GM18498 (cell line): ENCODE measurements at regions not wholly inside any gene's neighbourhood (a gene's known extent, or its start where the extent isn't known, plus 50 kb on each side); places are given as distances from the start of the nearest gene placed in this dataset.
"Not testable (repeated sequence)": the region's sequence is repeated elsewhere in the genome, so short reads cannot be mapped to it uniquely, and the experiment has no call there.

Experiments
- ATAC-seq: cut with Tn5 transposase; IDR thresholded peaks from one replicate; pipeline ENCODE4 v1.9.1; 2021; ENCODE audit warnings: mild to moderate bottlenecking, moderate library complexity; ENCODE audit not compliant: unreplicated experiment

DNA sequence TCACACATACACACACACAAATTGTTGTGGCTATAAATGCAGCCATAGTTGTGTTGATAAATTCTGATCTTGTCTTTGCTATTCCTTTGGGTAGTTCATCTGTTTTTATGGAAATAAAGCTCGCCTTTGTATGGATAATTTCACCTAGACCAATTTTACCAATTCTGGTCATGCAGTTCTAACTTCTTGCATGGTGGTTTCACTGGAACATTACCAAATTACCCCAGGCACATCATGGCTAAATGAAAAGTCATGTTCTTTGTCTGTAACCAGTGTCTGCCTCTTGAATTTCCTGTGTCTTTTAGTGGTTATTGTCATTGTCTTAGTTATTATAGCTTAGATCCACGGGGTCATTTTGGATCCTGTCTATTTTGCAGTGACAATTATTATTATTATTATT is 50.3 kb upstream of the TMC1 start:
- ATAC-seq, result no peak

DNA sequence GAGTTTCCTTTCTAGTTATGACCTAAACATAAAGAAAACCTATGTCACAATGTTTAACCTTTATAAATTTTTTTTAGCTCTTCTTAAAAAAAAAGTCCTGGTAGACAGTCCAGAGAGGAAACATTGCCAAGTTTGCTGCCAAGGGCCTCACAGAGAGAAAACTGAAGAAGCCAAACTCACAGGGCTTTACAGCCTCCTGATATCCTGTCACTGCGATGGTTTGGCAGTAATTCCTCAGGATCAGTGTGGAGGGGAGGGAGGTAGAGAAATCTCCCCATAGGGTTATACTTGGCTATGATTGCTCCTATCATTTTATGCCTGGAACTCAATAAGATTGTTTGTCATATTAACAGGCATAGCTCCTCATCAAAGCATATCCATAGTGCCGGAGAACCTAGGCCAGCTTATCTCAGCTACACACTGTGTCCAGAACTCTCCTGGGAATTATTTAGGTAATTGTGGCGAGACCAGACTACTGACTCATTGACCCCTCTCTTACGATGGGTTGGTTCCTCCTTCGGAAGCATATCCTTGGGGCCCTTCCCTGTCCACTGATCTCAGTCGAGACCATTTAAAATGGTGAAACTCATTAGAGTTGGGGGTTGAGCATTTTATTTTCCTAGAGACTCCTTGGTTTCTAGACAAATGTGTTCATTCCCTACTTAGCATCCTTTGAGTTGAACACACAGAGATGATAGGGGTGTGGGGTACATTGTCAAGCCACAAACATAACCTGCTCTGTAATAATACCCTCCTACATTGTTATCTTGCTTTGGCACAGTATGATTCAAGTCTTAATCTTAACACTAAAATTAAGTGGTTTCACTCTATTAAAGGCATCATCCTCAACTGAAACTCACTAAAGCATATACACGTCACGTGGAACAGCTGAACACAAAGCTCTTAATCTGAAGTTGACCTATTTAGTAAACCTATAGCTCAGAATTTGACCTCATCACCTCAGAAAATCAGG is 53.4 kb upstream of the TMC1 start:
- no peak for ATAC-seq

DNA sequence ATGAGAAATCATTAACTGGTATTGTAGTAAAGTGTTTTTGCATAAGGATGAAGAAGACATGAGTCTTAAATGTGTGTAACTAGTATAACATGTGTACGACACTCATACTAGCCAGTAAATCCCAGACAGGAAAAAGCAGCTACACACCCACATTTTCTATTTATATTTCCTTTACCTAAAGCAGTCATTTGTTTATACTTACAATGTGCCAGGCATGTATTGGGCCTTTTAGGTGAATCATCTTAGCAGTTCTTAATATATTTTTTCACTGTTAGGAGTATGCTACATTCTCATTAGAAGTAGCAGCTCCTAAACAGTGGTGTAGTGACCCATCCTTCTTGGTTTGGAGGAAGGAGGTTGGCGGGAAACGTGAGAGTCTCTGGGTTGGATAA is 55.8 kb upstream of the TMC1 start:
- no peak for ATAC-seq

DNA sequence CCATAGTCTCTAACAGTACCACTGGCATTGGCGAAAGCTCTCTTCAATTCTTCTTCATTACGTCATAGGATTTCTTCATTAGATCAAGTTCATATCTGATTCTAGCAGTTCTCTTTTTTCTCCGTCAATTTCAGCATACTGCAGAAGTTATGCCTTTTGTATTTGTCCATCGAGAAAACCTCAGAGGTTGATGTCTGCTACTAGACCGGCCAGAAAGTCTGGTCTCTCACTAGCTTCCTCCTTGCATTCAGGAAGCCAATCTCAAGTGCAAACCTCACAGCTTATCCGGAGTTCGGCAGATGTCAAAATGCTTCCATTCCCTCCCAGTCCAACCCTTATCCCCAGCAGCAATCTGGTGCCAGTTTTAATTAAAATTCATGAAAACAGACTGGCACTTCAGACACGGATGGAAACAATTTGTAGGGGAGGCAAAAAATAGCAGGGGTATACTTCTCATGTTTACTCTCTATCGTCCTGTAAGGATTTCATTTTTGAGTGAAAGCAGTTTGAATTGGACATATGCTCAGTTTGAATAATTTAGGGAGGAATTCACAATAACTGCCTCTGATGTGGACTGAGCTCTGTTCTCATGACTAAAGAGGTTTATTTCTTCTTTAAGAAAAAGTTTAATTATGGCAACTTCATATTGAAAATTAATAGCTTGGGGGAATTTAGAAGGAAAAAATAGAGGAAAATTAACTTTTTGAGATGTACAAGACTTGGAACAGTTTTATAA is 56.4 kb upstream of the TMC1 start:
- ATAC-seq, result peak; percentile 65

DNA sequence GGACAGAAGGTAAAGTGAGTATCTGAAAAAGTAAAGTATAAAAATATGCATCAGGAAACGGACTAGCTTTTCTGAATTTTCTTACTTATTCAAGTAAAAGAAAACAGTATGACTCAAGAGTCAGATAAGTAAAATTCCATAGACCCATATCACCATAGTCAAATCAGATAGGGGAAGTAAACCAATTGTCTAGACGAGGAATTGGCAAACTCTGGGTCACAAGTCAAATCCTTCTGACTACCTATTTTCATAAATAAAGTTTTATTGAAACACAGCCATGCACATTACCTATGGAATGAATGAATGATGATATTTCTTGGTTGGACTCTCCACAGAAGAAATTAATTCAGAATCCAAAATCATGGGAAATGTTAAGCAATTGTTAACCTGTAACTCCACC is 59.1 kb upstream of the TMC1 start:
- ATAC-seq, result no peak

DNA sequence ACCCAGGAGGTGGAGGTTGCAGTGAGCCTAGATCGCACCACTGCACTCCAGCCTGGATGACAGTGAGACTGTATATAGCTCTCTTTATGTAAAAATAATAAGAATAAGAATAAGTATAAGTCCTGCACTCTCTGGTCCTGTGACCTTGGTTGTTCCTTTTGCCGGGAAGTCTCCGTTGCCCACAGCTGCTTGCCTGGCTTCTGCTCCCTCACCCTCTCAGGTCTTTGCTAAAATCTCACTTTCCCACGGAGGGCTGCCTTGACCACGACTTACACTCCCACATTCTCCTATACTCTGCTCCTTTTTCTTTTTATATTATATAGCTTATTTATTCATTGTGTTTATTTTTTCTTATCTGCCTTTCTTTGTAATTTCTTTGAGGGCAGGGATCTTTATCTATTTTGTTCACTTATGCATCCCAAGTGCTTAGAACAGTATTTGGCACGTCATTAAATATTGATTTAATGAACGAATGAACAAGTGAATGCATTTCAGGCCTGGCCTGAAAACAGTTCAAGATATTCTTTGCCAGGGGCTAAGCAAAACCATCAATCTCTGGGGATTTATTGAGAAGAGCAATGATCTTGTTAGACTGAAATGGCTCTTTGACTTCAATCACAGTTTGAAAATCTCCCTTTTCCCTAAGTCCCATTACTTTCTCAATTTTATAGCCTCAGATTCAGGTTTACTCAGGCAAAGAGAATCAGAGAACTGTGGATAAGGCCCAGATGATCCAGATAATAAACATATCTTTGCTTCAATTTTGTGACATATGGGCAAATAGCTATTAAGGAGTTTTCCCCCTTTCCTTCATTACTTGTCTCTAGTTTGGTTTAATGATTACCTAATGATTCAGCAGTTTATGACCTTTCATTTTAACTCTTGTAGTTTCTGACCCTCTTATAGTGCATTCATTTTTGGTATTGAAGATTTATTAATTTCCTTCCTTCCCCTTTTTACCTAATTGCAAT is 60.8 kb upstream of the TMC1 start:
- no peak for ATAC-seq

DNA sequence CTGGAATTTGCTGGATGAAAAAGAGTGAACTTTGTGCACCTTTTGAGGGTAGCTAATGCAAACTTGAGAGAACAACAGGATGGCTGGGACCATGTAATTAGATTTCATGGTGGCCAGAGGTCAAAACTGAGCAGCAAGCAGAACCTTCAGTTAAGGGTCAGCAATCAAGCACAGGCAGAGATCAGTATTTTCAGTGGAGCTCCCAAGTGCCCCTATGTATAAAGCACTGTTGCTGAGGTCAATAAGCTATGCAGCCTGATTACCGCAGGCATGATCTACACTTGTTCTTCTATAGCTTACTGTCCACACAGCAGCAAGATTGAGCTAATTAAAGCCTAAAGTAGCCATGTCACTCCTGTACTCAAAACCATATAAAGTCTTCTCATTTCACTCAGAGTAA is 62.1 kb upstream of the TMC1 start:
- ATAC-seq, result no peak

DNA sequence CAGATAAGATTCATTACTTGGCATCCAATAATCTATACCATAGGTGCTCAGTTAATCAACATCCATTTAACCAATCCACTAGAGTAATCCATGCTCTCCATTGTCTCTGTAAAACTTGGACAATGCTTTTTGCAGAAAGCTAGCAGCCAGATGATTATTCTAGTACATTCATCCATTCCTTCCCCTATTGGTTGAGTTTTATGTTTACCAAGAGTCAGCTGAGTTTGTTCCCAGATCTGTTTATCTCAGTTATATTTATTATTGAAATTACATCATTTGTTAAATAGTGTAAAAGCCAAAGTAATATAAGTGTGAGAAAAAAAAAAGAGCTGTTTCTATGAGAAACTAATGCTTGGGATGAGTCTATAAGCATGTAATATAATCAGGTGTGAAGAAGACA is 63.3 kb upstream of the TMC1 start:
- ATAC-seq, result no peak

DNA sequence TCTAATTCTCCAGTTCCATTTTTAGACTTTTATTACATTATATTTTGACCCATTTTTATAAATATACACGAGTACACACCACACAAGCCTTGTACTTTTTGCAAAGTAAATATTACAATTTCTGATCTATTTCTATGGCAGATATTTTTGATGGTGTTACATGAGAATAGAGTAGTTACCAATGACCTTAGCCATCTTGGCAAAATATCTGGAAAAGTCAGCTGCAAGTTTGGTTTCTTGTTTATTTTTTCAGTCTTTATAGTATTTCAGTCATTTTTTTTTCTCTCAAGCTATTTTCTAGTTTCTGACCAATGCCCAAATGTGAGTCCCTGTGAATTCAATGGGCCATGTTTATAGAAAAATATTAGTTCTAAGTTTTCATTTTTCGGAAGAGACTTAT is 64.0 kb upstream of the TMC1 start:
- ATAC-seq, result no peak

DNA sequence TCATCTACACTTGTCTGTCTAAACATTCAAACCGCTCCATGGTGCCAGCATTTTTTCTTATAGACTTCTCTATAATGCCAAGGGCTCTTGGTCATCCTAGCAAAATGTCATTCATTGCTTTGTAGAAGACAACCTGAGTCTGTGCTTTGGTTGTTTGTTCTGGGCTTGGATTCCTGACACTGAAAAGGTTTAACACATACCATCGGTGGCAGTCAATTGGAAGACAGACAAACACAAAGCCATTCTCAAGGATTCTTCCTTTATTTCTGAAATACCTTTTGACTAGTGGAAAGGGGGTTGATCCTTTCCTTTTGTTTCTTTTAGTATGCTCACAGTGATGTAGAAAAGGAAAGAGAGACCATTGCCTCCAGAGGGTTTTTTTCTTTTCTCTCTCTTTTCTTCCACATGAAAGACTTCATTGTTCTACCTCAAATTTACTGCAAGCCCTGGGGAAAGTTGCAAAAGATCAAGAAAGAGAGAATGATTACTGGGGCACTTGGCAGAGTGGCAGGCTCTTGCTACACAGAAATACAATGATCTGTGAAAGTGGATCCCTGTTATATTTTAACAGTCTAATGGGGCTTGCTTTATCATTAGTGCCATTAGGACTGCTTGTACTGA is 66.4 kb upstream of the TMC1 start:
- no peak for ATAC-seq

DNA sequence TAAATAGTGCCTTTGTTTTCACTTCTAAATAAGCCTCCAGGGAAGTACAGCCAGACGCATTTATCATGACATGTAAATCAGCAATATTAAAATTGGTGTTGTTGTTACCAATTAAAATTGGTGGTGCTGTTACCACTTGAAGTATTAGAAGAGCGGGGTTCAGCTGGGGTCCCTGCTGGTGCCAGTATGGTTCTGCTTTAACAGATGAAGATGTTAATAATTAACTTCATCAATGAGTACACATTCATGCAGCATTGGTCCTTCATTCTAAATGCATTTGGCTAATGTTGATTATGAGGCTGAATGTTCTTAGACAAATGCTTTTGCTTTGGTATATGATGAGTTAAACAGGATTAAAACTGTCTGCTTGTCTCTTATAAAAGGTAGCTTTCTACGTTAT is 67.6 kb upstream of the TMC1 start:
- ATAC-seq, result no peak

DNA sequence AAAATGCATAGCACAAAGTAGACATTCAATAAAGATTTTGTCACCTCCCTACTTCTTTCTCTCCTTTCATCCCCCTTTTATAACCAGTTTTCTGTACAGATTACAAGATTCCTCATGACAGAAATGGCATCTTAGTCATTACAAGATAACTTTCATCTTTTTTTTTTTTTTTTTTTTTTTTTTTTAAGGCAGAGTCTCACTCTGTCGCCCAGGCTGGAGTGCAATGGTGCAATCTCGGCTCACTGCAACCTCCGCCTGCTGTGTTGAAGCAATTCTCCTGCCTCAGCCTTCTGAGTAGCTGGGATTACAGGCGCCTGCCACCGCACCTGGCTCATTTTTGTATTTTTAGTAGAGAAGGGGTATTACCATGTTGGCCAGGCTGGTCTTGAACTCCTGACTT is 75.2 kb upstream of the TMC1 start:
- ATAC-seq, result not testable (repeated sequence)

DNA sequence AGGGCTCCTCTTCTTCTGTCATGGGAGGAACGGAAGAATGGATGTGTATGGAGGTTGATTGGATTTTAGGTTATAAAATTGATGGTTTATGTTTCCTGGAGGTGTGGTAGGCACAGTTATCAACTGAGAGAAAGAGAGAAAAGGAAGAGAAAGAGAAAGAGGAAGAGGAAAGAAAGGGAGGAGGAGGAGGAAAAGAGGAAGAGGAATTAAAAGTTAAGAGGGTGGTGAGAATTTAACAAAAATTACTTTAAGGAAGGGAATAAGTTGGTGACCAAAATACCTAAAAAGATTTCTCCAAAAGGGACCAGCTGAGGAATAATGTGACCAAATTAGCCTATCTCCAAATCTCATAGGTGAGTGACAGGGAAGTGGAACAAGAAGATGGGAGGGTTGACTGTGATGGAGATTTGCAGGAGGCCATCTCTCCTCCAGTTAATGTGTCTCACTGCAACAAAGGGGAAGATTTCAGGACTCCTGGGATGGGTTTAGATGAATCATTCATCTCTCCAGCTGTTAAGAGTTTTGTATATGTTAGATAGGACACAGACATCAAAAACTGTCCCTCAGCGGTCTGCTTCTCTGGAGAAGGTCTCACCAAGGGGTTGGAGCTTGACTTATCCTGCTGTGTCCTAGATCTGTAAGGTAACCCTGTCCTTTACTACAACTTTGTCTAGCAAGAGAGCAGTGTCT is 76.0 kb upstream of the TMC1 start:
- ATAC-seq, result no peak

DNA sequence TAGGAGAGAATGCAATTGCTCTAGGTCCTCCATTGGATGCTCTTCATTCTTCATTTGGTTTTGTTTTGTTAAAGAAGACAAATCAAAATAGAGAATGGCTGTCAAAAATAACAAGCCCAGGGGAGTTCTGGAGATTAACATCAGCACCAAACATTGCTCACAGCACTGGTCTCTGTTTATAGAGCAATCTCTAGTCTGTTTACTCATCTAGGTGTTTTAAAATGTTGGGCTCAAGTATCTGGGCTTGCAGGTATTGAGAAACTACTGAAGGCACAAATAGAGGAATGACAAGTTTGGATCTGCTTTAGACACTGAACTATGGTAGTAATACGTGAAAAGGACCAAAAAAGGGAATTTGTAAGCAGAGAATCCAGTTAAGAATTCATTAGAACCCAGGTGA is 77.0 kb upstream of the TMC1 start:
- ATAC-seq, result no peak

DNA sequence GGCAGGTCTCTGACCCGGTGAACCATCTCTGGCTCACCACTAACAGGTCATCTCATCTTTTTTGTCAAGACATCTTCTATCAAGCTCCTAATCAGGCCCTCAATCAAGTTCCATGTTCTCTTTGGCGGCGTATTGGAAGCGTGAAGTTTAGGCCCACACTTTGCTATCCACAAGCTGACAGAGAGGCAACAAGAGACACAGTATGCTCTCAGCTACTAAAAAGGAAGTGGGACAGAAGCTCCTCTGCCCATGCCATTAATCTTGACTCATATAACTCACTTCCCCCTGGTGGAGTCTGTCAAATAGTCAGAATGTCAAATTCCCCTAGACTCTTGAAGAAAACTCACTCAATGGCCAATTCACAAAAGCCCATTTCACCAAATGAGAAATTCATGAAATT is 77.6 kb upstream of the TMC1 start:
- ATAC-seq, result peak; percentile 94

DNA sequence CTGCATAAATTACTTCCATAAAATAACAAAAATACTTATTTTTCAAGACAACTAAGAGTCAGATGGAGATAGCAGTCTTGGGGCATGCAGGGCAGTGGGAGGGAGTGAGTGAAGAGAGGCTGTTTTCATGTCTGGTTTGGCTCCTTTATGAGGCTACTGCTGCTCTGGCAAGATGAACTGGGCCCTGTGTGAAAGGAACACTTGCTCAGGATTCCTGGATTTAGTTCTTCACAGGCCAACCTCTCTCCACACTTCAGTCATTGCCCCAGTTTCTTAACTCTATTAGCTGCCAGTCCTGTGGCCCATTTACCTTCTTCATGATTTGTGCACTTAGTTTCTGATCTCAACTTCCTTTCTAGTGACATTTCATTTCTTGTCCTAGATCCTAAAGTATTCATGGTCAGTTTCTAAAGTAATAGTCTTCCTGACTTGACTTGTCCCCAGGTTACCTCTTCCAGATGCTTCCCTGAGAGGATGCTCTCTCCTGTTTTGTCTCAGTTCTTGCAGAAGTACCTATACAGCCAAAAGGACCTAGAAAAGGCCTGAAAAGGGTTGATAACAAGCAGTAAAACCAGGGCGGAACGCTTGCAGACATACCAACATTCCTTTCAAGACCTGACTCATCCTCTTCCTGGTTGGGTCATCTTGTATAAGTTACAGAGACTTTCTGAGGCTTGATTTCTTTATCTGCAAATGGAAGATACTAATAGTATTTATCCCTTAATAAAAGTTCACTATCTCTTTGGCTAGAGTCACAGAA is 77.0 kb upstream of the ZFAND5 start:
- no peak for ATAC-seq

DNA sequence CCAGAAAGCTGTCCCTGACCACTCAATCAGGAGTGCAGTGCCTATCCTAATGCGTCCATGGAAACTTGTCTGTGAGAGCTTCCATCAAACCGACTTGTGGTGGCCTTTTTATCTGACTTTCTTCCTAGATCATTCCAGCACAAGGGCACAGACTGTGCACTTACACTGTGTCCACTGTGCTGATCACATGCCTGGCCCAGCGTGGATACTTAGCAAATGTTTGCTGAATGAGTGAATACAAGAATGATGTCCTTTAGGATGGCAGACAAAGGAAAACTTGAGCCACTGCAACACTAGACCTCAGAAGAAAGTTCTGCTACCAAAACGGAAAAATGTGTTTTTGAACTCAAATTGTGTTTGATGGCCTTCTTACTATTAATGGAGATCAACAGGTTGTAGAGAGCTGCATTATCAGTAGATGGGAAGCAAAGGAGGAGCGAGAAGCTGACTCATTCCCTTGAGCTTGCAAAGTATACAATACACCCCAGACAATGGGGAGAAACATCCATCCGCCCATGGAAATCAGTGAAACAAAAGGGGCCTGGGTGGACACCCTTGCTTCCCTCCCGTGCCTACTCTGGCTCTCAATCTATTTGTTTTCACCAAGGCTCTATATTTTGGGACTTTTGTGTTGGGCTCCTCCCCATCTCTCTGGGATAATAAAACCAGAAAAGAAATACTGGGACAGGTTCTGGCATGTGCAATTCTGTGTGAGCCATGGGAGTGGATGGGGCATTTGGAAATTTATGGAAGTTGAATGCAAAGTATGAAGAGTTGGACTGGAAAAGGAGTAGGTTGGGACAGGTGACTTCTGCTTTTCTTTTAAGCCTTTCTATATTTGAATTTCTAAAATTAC is 76.2 kb upstream of the ZFAND5 start:
- no peak for ATAC-seq

DNA sequence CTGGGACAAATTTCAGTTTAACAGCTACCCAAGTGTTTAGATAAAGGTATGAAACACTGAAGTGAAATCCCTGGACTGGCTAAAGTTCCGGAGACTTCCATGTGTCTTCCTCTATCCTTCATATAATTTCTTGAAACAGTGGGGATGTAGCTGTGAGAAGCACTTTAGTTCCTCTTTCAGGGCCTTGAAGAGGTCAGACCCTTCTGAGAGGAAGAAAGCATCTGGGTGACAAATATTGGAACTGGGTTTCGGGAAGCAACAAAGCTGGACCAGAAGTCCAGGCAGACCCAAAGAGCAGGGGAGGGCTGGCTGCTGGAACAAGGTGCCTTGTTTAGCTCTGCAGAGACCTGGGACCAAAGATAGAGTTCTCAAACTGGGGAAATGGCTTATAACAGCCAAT is 75.4 kb upstream of the ZFAND5 start:
- ATAC-seq, result no peak
